ENCODE measurements at regions not wholly inside any gene's neighbourhood (a gene's known extent, or its start where the extent isn't known, plus 50 kb on each side); places are given as distances from the start of the nearest gene placed in this dataset.

- TF ChIP-seq CTCF (conservative IDR thresholded peaks at IDR 0.05 in 1 of 2, IDR thresholded peaks at IDR 0.05 in 1 of 2; ENCODE audit: extremely low read depth in 1 of 2, insufficient read depth in 1 of 2, low read depth in 1 of 2, low read length in 2 of 2) (no peak), EZH2 (IDR thresholded peaks at IDR 0.05; ENCODE audit: borderline replicate concordance, low read length) (no peak)
Observed at GRCh38 chr7:155987681-155988235, 175.5 kb upstream of the SHH start.

Measured in mammary epithelial cell (primary cell).